Esophagus squamous epithelium (tissue), 4 donors: ENCODE measurements at regions not wholly inside any gene's neighbourhood (a gene's known extent, or its start where the extent isn't known, plus 50 kb on each side); places are given as distances from the start of the nearest gene placed in this dataset.

Experiments used
- CTCF ChIP-seq, 6 experiments: fragments of 450-650 bp in 4 of 6; fragments of 200-600 bp in 2 of 6; sonication (generic) in 2 of 6; IDR thresholded peaks; one replicate each; pipeline ENCODE4 v1.5.1; 2016 to 2019; ENCODE audit warnings: antibody characterized with exemption in 6 of 6, mild to moderate bottlenecking in 4 of 6, moderate library complexity in 4 of 6
- POLR2A ChIP-seq, 4 donors: fragments of 450-650 bp; IDR thresholded peaks; one replicate each; pipeline ENCODE4 v1.6.1; 2017; ENCODE audit warnings: antibody characterized with exemption in 4 of 4, mild to moderate bottlenecking in 4 of 4, moderate library complexity in 3 of 4

GRCh38 chr5:2511126-2511525 is 240.4 kb downstream of the IRX2 start:
- TF ChIP-seq CTCF (IDR thresholded peaks at IDR 0.05) (no peak), POLR2A (IDR thresholded peaks at IDR 0.05) (no peak)
